HepG2 (cell line): ENCODE measurements at regions not wholly inside any gene's neighbourhood (a gene's known extent, or its start where the extent isn't known, plus 50 kb on each side); places are given as distances from the start of the nearest gene placed in this dataset.

Experiments used
- ATAC-seq: fragments of 200-7000 bp; cut with Tn5 transposase; 3 replicates; pipeline ENCODE4 v1.9.1; 2020; ENCODE audit warnings: mild to moderate bottlenecking, moderate library complexity
- BruUV-seq: library from RNA; stranded (reverse); fragments of 400-500 nt; replicated peaks from 2 replicates; lab custom pipeline; 2021; lab: Mats Ljungman, UMichigan
- CTCF ChIA-PET: fragments of 300-600 bp; formaldehyde crosslinking; extraction: SDS; loops from one replicate; lab custom pipeline; 2021; ENCODE audit warnings: low total read pairs, inconsistent platforms, low intra/inter-chr PET ratio; lab: Yijun Ruan, JAX
- POLR2A ChIA-PET: fragments of 350-600 bp; sonication (Branson Sonifier 250); formaldehyde crosslinking; loops from one replicate; lab custom pipeline; 2020; ENCODE audit warnings: antibody characterized with exemption, inconsistent platforms; lab: Yijun Ruan, JAX
- DNase-seq: peaks from one replicate; pipeline ENCODE4 v3.0.0-alpha.2; 2015; ENCODE audit warnings: low spot score
- FAIRE-seq: peaks from 3 replicates; lab custom pipeline; 2011; peaks lifted over from hg19 to GRCh38; lab: Jason Lieb, UNC
- H2AFZ ChIP-seq: one replicate; pipeline ENCODE4 v1.6.1; 2011; ENCODE audit warnings: low read length, inconsistent platforms
- H3K27ac ChIP-seq: fragments of 300-600 bp; 3 replicates; pipeline ENCODE4 v1.8.0; 2011; ENCODE audit warnings: mixed run types, mild to moderate bottlenecking, mixed read lengths, low read length, inconsistent platforms; ENCODE audit not compliant: insufficient read depth; ENCODE audit errors: extremely low read length
- H3K27me3 ChIP-seq, 2 experiments: fragments of 200-600 bp in 1 of 2; 2 replicates in 1 of 2; 3 replicates in 1 of 2; pipeline versions ENCODE4 v1.6.0 to v1.8.0; 2011; ENCODE audit warnings: low read length in 2 of 2, mild to moderate bottlenecking in 2 of 2, moderate library complexity in 2 of 2, inconsistent platforms in 1 of 2; ENCODE audit not compliant: insufficient read depth in 2 of 2, control insufficient read depth in 1 of 2
- H3K36me3 ChIP-seq, 2 experiments: fragments of 200-600 bp in 1 of 2; replicated peaks in 1 of 2; 2 replicates in 1 of 2; 3 replicates in 1 of 2; pipeline versions ENCODE4 v1.5.1 to v1.8.0; 2011; ENCODE audit warnings: low read length in 2 of 2, inconsistent platforms in 1 of 2; ENCODE audit not compliant: insufficient read depth in 2 of 2, control insufficient read depth in 1 of 2
- H3K4me1 ChIP-seq: 2 replicates; pipeline ENCODE4 v1.5.1; 2012; ENCODE audit warnings: low read length, inconsistent platforms; ENCODE audit not compliant: insufficient read depth
- H3K4me2 ChIP-seq: 2 replicates; pipeline ENCODE4 v1.6.0; 2011; ENCODE audit warnings: low read depth, low read length, inconsistent platforms
- H3K4me3 ChIP-seq, 3 experiments: fragments of 200-600 bp in 1 of 3; sonication (generic), shearing (Covaris generic) in 1 of 3; replicated peaks in 1 of 3; 2 replicates each; pipeline ENCODE4 v1.5.1; 2011 to 2016; ENCODE audit warnings: low read length in 3 of 3, inconsistent platforms in 2 of 3, low read depth in 2 of 3, mild to moderate bottlenecking in 2 of 3, control low read depth in 1 of 3, mixed read lengths in 1 of 3; ENCODE audit not compliant: insufficient read depth in 1 of 3
- H3K79me2 ChIP-seq: one replicate; pipeline ENCODE4 v1.6.1; 2011; ENCODE audit warnings: low read length, inconsistent platforms; ENCODE audit not compliant: insufficient read depth
- H3K9ac ChIP-seq: 2 replicates; pipeline ENCODE4 v1.6.0; 2011; ENCODE audit warnings: mild to moderate bottlenecking, low read depth, low read length, inconsistent platforms; ENCODE audit not compliant: insufficient read depth
- H3K9me3 ChIP-seq: 2 replicates; pipeline ENCODE4 v1.5.1; 2012; ENCODE audit warnings: mild to moderate bottlenecking, low read length
- H4K20me1 ChIP-seq: 2 replicates; pipeline ENCODE4 v1.6.0; 2011; ENCODE audit warnings: inconsistent platforms, mild to moderate bottlenecking, low read length, moderate library complexity; ENCODE audit not compliant: insufficient read depth
- BRF2 ChIP-seq: sonication (generic); formaldehyde crosslinking; IDR thresholded peaks from 2 replicates; pipeline ENCODE4 v1.8.1; 2022; ENCODE audit warnings: mild to moderate bottlenecking, missing genetic modification reagents
- FOSL2 ChIP-seq: sonication (generic); formaldehyde crosslinking; IDR thresholded peaks from 2 replicates; pipeline ENCODE4 v1.4.0; 2020; ENCODE audit warnings: missing genetic modification reagents
- PHF5A ChIP-seq: IDR thresholded peaks from one replicate; pipeline ENCODE4 v1.6.1; 2018; ENCODE audit warnings: low read depth, missing genetic modification reagents; ENCODE audit not compliant: unreplicated experiment
- ZNF362 ChIP-seq: sonication (generic); formaldehyde crosslinking; IDR thresholded peaks from 2 replicates; pipeline ENCODE4 v1.4.0; 2020; ENCODE audit warnings: missing genetic modification reagents, mild to moderate bottlenecking, borderline replicate concordance
- ZNF788 ChIP-seq: sonication (generic); formaldehyde crosslinking; IDR thresholded peaks from 2 replicates; pipeline ENCODE4 v1.5.0; 2020; ENCODE audit warnings: mild to moderate bottlenecking, missing genetic modification reagents, borderline replicate concordance
- WGBS: methylation state at CpG from one replicate; pipeline ENCODE4 v1.1.6; 2017; ENCODE audit warnings: low lambda C conversion rate; 5-methylcytosine and 5-hydroxymethylcytosine counted together
- in situ Hi-C: cut with HindIII; loops from 2 replicates; pipeline ENCODE4 v1.10.0; 2017; ENCODE audit warnings: low pct_unique_long_range_greater_than_20kb; ENCODE audit not compliant: extremely low pct_ligation_motif_present
- intact Hi-C: fragments of 100-400 bp; cut with micrococcal nuclease; formaldehyde crosslinking; loops from one replicate; pipeline ENCODE4 v1.10.0; 2022; ENCODE audit not compliant: unreplicated experiment

GRCh38 chr6:71488186-71488585 is 199.6 kb downstream of the OGFRL1 start (continued):
- no peak for TF ChIP-seq ZNF788
- TF ChIP-seq, all 625 proteins: peak for 0

GRCh38 chr6:71489736-71490135 is 201.1 kb downstream of the OGFRL1 start:
- no peaks in the 10 kb centered on the region for H3K27me3 ChIP-seq
- H3K4me3 ChIP-seq, result no peak overlapping the region
- FAIRE-seq (no peak), DNase-seq (peak; percentile 47), ATAC-seq (peak; percentile 69; the same call in 2 of the 3 replicates)
- H3K9ac ChIP-seq, result no peak overlapping the region
- no peak overlapping the region for H3K27ac ChIP-seq
- H3K9me3 ChIP-seq, result no peaks in the 10 kb centered on the region
- H3K79me2 ChIP-seq, result no peaks in the 10 kb centered on the region
- H2AFZ ChIP-seq, result no peak overlapping the region
- no TSS peak for BruUV-seq
- WGBS, result 1% methylated on average over 3 of the region's 3 CpGs
- TF ChIP-seq FOSL2, result peak; percentile 46; the same call in 1 of the 2 replicates
- TF ChIP-seq BRF2, result no peak
- no peak for TF ChIP-seq PHF5A (CRISPR knock-in tag)
- 0 out of 2 replicates have a peak, but pooled peaks have one; percentile 17 for TF ChIP-seq ZNF362
- TF ChIP-seq, all 625 proteins: peak for 2
- in situ Hi-C loops (no loop called here), intact Hi-C loops (no loop called here)
- Histone ChIP-seq H4K20me1 (no peaks in the 10 kb centered on the region), H3K4me1 (no peaks in the 10 kb centered on the region), H3K36me3 (no peaks in the 10 kb centered on the region), H3K4me2 (no peak overlapping the region)
- ChIA-PET CTCF (no interaction called here), POLR2A (no interaction called here)
